ENCODE measurements at regions not wholly inside any gene's neighbourhood (a gene's known extent, or its start where the extent isn't known, plus 50 kb on each side); places are given as distances from the start of the nearest gene placed in this dataset.
"Not testable (repeated sequence)": the region's sequence is repeated elsewhere in the genome, so short reads cannot be mapped to it uniquely, and the experiment has no call there.

DNA sequence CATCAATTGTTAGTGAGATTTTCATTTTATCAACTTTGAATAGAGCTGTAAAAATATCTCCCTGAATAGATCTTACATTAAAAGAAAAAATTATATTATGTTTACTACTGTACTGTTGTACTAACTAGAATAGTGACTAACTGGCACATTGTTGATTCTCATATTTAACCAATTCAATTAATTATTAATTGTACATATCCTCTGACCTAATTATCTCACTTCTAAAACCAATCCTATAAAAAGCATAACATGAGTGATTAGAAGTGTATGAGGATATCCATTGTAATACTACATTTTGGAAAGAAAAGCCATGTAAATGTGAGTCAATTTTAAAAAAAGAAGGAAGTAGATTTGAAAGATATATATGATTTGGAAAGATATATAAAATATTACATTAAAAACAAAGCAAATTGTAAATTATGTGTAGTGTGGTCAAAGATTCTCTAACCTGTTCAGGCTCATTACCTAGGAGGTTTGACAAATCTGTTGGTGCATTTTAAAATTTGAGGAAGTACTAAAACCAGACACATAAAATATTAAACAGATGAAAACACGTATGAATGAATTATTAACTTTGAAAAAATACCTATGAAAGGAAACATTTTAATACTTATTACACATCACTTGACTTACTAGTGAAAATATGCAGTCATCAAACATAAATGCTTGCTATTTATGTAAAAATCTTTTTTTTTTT, 829.8 kb upstream of the SLC10A2 start:
- Mint-ChIP-seq H3K9me3 (ENCODE audit: low read depth) (peaks cover 3% of the 10 kb centered on the region), H3K4me1 (ENCODE audit: low read depth) (no peaks in the 10 kb centered on the region), H3K4me3 (no peak overlapping the region), H3K27me3 (no peaks in the 10 kb centered on the region), H3K27ac (no peak overlapping the region), H3K36me3 (no peaks in the 10 kb centered on the region)

- Mint-ChIP-seq H3K27ac (no peak overlapping the region), H3K4me3 (no peak overlapping the region), H3K36me3 (no peaks in the 10 kb centered on the region), H3K4me1 (ENCODE audit: low read depth) (no peaks in the 10 kb centered on the region), H3K27me3 (no peaks in the 10 kb centered on the region), H3K9me3 (ENCODE audit: low read depth) (peaks cover 3% of the 10 kb centered on the region)
Measured at GRCh38 chr13:103894626-103895025, 828.4 kb upstream of the SLC10A2 start.

DNA sequence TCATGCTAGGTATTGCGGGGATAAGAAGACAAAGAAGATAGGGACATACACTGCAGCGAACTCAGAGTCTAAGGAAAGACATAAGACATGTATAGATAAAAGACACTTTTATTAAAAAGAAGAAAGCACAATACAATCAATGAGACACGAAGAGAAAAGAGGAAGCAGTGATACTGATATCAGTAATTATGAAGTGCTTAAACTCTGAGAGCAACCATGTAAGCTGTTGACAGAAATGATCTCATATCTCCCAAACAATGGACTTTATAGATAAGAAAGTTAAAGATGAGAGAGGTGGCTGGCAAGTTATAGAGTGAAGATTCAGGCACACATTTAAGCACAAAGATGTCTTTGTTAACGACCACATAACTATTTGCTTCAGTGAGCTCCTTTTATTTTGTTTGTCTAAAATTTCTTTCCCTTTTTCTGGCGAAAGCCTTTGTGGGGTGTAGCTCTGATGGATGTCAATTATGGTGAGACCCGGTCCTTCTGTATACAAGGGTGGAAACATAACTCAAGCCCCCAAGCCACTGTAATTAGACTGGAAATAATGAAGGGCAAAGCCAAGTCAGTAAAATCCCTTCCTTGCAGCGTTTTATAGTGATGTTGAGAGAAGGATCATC, 818.0 kb upstream of the SLC10A2 start:
- no peaks in the 10 kb centered on the region for H3K9me3 Mint-ChIP-seq (ENCODE audit: low read depth)
- no peaks in the 10 kb centered on the region for H3K36me3 Mint-ChIP-seq
- H3K4me3 Mint-ChIP-seq: no peak overlapping the region
- no peak overlapping the region for H3K27ac Mint-ChIP-seq
- no peaks in the 10 kb centered on the region for H3K4me1 Mint-ChIP-seq (ENCODE audit: low read depth)
- no peaks in the 10 kb centered on the region for H3K27me3 Mint-ChIP-seq

DNA sequence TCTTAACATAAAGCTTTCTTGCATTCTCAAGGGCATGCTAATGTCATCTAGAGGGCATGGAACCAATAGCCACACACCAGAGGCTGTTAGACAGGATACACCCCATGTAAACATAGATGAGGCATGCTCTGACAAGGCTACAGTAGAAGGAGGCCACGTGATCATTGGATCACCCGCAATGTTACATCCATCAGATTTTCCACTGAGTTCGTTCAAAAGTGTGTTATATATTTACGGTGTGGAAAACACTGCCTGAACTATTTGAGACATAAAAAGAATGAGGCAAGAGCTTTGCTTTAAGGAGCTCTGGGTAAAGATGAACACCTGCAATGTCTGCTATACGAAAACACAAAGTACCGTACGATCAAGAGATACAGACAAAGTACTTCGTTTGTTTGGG, 817.5 kb upstream of the SLC10A2 start:
- Mint-ChIP-seq H3K36me3 (no peaks in the 10 kb centered on the region), H3K27ac (no peak overlapping the region), H3K4me3 (no peak overlapping the region), H3K27me3 (no peaks in the 10 kb centered on the region), H3K9me3 (ENCODE audit: low read depth) (no peaks in the 10 kb centered on the region), H3K4me1 (ENCODE audit: low read depth) (no peaks in the 10 kb centered on the region)

DNA sequence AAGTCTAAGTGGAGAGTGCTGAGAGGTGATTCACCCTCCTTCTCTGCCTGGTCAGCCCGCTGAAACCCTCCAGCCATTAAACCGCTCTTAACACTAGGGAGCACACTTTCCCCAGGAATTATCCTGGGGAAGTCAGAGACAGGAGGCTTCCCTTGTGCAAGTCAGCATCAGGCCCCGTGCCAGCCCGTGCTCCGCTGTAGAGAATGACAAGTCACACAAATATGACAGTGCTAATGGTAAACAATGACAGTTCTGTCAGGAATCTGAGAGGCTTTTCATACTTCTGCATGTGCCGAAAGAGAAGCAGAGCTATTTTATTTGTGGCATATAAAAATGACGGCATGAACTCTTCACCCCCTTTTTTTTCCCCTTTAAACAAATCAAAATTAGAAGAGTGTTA, 816.9 kb upstream of the SLC10A2 start:
- no peaks in the 10 kb centered on the region for H3K9me3 Mint-ChIP-seq (ENCODE audit: low read depth)
- H3K36me3 Mint-ChIP-seq: no peaks in the 10 kb centered on the region
- H3K27ac Mint-ChIP-seq: no peak overlapping the region
- no peaks in the 10 kb centered on the region for H3K4me1 Mint-ChIP-seq (ENCODE audit: low read depth)
- no peaks in the 10 kb centered on the region for H3K27me3 Mint-ChIP-seq
- H3K4me3 Mint-ChIP-seq: no peak overlapping the region

DNA sequence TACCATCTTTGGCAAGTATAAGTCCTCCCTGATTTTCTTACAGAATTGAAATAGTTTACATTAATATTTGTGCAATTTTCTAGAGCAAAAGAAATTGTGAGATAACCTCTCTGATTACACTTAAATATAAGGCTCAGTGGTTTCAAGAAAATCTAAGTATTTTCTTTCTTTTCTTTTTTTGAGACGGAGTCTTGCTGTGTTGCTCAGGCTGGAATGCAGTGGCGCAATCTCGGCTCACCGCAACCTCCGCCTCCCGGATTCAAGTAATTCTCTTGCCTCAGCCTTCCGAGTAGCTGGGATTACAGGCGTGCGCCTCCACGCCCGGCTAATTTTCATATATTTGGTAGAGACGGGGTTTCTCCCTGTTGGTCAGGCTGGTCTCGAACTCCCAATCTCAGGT, 813.9 kb upstream of the SLC10A2 start:
- H3K27ac Mint-ChIP-seq; H3K27me3 Mint-ChIP-seq; H3K36me3 Mint-ChIP-seq; H3K4me3 Mint-ChIP-seq; H3K9me3 Mint-ChIP-seq (ENCODE audit: low read depth); H3K4me1 Mint-ChIP-seq (ENCODE audit: low read depth): not testable (repeated sequence)

DNA sequence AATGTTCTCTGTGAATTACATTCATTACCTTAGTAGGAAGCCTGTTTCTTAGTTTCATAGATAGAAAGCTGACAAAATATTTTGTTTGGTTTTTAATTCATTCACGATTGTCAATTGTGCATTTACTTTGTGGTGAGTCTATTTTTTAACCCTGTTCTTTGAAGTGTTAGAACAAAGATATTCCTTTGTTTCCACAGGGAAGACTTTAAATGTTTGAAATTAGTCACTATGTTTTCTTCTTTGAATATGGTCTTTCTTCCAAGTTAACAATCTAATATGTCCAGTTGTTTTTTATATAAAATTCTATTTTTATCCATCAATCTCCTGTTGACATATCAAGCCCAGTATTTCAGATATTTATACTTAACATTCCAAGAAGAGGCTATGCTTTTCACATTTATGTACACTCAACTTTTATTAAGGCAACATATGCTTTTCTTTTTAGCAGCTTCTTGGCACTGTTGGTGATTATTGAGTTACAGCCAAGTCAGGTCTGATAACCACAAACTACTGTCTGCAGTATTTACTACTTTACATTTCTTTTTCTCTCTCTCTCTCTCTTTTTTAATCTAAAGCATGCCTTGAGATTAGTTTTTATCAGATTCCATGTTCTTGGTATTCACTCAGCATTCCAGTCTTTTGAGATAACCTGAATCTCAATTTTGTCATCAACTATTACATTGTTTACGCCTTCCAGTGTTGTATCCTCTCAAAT, 812.8 kb upstream of the SLC10A2 start:
- Mint-ChIP-seq H3K36me3 (no peaks in the 10 kb centered on the region), H3K9me3 (ENCODE audit: low read depth) (no peaks in the 10 kb centered on the region), H3K4me1 (ENCODE audit: low read depth) (no peaks in the 10 kb centered on the region), H3K4me3 (no peak overlapping the region), H3K27me3 (no peaks in the 10 kb centered on the region), H3K27ac (no peak overlapping the region)

- Mint-ChIP-seq H3K27me3 (no peaks in the 10 kb centered on the region), H3K36me3 (no peaks in the 10 kb centered on the region), H3K27ac (no peak overlapping the region)
Measured at GRCh38 chr13:103876571-103876970, 810.4 kb upstream of the SLC10A2 start.

GRCh38 chr13:103873725-103874124, 807.5 kb upstream of the SLC10A2 start:
- Mint-ChIP-seq H3K27me3 (no peaks in the 10 kb centered on the region), H3K4me1 (ENCODE audit: low read depth) (no peaks in the 10 kb centered on the region), H3K27ac (no peak overlapping the region), H3K4me3 (no peak overlapping the region), H3K9me3 (ENCODE audit: low read depth) (peaks cover 5% of the 10 kb centered on the region), H3K36me3 (no peaks in the 10 kb centered on the region)

More at GRCh38 chr13:103876571-103876970, 810.4 kb upstream of the SLC10A2 start:
- Mint-ChIP-seq H3K9me3 (ENCODE audit: low read depth) (peaks cover 5% of the 10 kb centered on the region), H3K4me1 (ENCODE audit: low read depth) (no peaks in the 10 kb centered on the region), H3K4me3 (no peak overlapping the region)

DNA sequence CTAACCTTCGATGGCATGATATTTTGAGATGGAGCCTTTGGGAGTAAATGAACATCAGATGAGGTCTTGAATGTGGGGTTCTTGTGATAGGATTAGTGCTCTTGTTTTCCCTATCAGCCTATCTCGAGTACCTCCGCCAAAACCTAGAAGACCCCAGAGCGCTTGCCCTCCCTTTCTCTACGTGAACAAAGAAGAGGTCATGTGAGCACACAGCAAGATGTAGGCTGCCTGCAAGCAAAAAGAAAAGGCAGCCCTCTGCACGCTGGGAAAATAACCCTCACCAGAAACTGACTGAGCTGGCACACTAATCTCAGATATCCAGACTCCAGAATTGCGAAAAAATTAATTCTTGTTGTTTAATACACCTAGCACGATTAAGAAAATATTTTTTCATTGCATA, 799.8 kb upstream of the SLC10A2 start:
- H3K9me3 Mint-ChIP-seq (ENCODE audit: low read depth): peaks cover 4% of the 10 kb centered on the region

GRCh38 chr13:103862525-103862924, 796.3 kb upstream of the SLC10A2 start:
- H3K4me3 Mint-ChIP-seq: no peak overlapping the region
- H3K36me3 Mint-ChIP-seq: no peaks in the 10 kb centered on the region
- H3K27me3 Mint-ChIP-seq: no peaks in the 10 kb centered on the region
- H3K4me1 Mint-ChIP-seq (ENCODE audit: low read depth): no peaks in the 10 kb centered on the region
- no peak overlapping the region for H3K27ac Mint-ChIP-seq
- H3K9me3 Mint-ChIP-seq (ENCODE audit: low read depth): peaks cover 4% of the 10 kb centered on the region

More for the DNA sequence above, 799.8 kb upstream of the SLC10A2 start:
- Mint-ChIP-seq H3K27ac (no peak overlapping the region), H3K36me3 (no peaks in the 10 kb centered on the region), H3K27me3 (no peaks in the 10 kb centered on the region), H3K4me1 (ENCODE audit: low read depth) (no peaks in the 10 kb centered on the region), H3K4me3 (no peak overlapping the region)

DNA sequence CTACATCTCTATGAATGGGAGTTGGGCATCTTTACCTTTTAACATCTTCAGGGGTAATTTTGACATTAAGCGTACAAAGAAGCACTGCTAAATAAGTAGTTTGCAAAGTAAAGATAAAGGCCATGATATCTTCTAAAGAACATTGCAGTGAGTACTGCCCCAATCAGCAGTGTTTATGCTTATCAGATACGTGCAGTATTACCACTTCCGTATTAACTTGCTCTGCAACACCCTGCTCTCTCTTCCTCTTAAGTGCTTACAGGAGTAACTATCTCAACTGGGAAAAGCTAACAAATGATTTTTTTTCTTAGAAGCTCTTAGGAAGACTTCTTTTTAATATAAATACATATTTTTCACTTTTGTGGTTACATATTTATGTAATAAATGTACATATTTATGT, 793.7 kb upstream of the SLC10A2 start:
- H3K36me3 Mint-ChIP-seq: no peaks in the 10 kb centered on the region
- no peaks in the 10 kb centered on the region for H3K9me3 Mint-ChIP-seq (ENCODE audit: low read depth)
- no peaks in the 10 kb centered on the region for H3K27me3 Mint-ChIP-seq
- no peaks in the 10 kb centered on the region for H3K4me1 Mint-ChIP-seq (ENCODE audit: low read depth)
- no peak overlapping the region for H3K4me3 Mint-ChIP-seq
- no peak overlapping the region for H3K27ac Mint-ChIP-seq

GRCh38 chr13:103852036-103852435, 785.8 kb upstream of the SLC10A2 start:
- H3K27me3 Mint-ChIP-seq: no peaks in the 10 kb centered on the region
- H3K4me3 Mint-ChIP-seq: no peak overlapping the region
- no peaks in the 10 kb centered on the region for H3K36me3 Mint-ChIP-seq
- H3K27ac Mint-ChIP-seq: no peak overlapping the region
- H3K4me1 Mint-ChIP-seq (ENCODE audit: low read depth): no peaks in the 10 kb centered on the region
- peaks cover 9% of the 10 kb centered on the region for H3K9me3 Mint-ChIP-seq (ENCODE audit: low read depth)

GRCh38 chr13:103844471-103844870, 778.3 kb upstream of the SLC10A2 start:
- Mint-ChIP-seq H3K4me1 (ENCODE audit: low read depth) (no peaks in the 10 kb centered on the region), H3K9me3 (ENCODE audit: low read depth) (peaks cover 4% of the 10 kb centered on the region), H3K27me3 (no peaks in the 10 kb centered on the region), H3K36me3 (no peaks in the 10 kb centered on the region), H3K27ac (no peak overlapping the region), H3K4me3 (no peak overlapping the region)

- H3K4me1 Mint-ChIP-seq (ENCODE audit: low read depth): no peaks in the 10 kb centered on the region
- H3K27ac Mint-ChIP-seq: no peak overlapping the region
- no peak overlapping the region for H3K4me3 Mint-ChIP-seq
- H3K27me3 Mint-ChIP-seq: no peaks in the 10 kb centered on the region
- no peaks in the 10 kb centered on the region for H3K36me3 Mint-ChIP-seq
- peaks cover 1% of the 10 kb centered on the region for H3K9me3 Mint-ChIP-seq (ENCODE audit: low read depth)
Measured at GRCh38 chr13:103839460-103839859, 773.2 kb upstream of the SLC10A2 start.
